Neuronal stem cell (in vitro differentiated cells): ENCODE measurements at regions not wholly inside any gene's neighbourhood (a gene's known extent, or its start where the extent isn't known, plus 50 kb on each side); places are given as distances from the start of the nearest gene placed in this dataset.

Experiments
- DNase-seq: peaks from one replicate; pipeline ENCODE4 v3.0.0-alpha.2; 2013; ENCODE audit warnings: low spot score
- H2AFZ ChIP-seq: one replicate; pipeline ENCODE4 v1.6.1; 2013; ENCODE audit warnings: mild to moderate bottlenecking, low read length, inconsistent platforms
- H2AK5ac ChIP-seq: 2 replicates; pipeline ENCODE4 v1.6.1; 2013; ENCODE audit warnings: low read depth, mild to moderate bottlenecking, inconsistent platforms, low read length, moderate library complexity, mixed read lengths
- H2BK120ac ChIP-seq: 2 replicates; pipeline ENCODE4 v1.6.1; 2013; ENCODE audit warnings: low read depth, mild to moderate bottlenecking, inconsistent platforms, low read length, moderate library complexity, mixed read lengths
- H2BK12ac ChIP-seq: one replicate; pipeline ENCODE4 v1.6.1; 2013; ENCODE audit warnings: low read length, inconsistent platforms
- H2BK15ac ChIP-seq: 2 replicates; pipeline ENCODE4 v1.6.1; 2013; ENCODE audit warnings: mild to moderate bottlenecking, low read length, inconsistent platforms, mixed read lengths
- H2BK5ac ChIP-seq: one replicate; pipeline ENCODE4 v1.6.1; 2013; ENCODE audit warnings: inconsistent platforms, mild to moderate bottlenecking, low read length, moderate library complexity
- H3K14ac ChIP-seq: one replicate; pipeline ENCODE4 v1.6.1; 2013; ENCODE audit warnings: low read length, inconsistent platforms
- H3K18ac ChIP-seq: 2 replicates; pipeline ENCODE4 v1.6.1; 2013; ENCODE audit warnings: low read length, inconsistent platforms
- H3K23ac ChIP-seq: 2 replicates; pipeline ENCODE4 v1.6.1; 2013; ENCODE audit warnings: low read depth, mild to moderate bottlenecking, mixed read lengths, low read length, inconsistent platforms; ENCODE audit not compliant: poor library complexity
- H3K27ac ChIP-seq: replicated peaks from 3 replicates; pipeline ENCODE4 v1.5.1; 2013; ENCODE audit warnings: low read length, inconsistent platforms
- H3K27me3 ChIP-seq, 3 experiments: 2 replicates each; pipeline ENCODE4 v1.6.1; 2013; ENCODE audit warnings: low read length in 3 of 3, mild to moderate bottlenecking in 2 of 3, inconsistent platforms in 1 of 3, low read depth in 1 of 3, mixed read lengths in 1 of 3, moderate library complexity in 1 of 3; ENCODE audit not compliant: control insufficient read depth in 3 of 3, insufficient read depth in 3 of 3
- H3K36me3 ChIP-seq, 2 donors: replicated peaks in 1 of 2; 2 replicates each; pipeline ENCODE4 v1.6.1; 2013; ENCODE audit warnings: low read length in 2 of 2; ENCODE audit not compliant: control insufficient read depth in 2 of 2, insufficient read depth in 2 of 2
- H3K4ac ChIP-seq: 2 replicates; pipeline ENCODE4 v1.6.1; 2013; ENCODE audit warnings: inconsistent platforms, mild to moderate bottlenecking, low read length, moderate library complexity
- H3K4me1 ChIP-seq, 2 donors: 1 replicate in 1 of 2; 2 replicates in 1 of 2; pipeline ENCODE4 v1.6.1; 2013; ENCODE audit warnings: low read length in 2 of 2, low read depth in 1 of 2; ENCODE audit not compliant: control insufficient read depth in 2 of 2, insufficient read depth in 1 of 2
- H3K4me2 ChIP-seq: one replicate; pipeline ENCODE4 v1.6.1; 2013; ENCODE audit warnings: mild to moderate bottlenecking, low read length, inconsistent platforms; ENCODE audit not compliant: insufficient read depth, poor library complexity, severe bottlenecking
- H3K4me3 ChIP-seq, 2 donors: 2 replicates each; pipeline ENCODE4 v1.5.1; 2013; ENCODE audit warnings: low read length in 2 of 2, mild to moderate bottlenecking in 2 of 2, inconsistent platforms in 1 of 2, moderate library complexity in 1 of 2
- H3K79me1 ChIP-seq: one replicate; pipeline ENCODE4 v1.6.1; 2013; ENCODE audit warnings: low read depth, mild to moderate bottlenecking, inconsistent platforms, low read length, moderate library complexity
- H3K9ac ChIP-seq: one replicate; pipeline ENCODE4 v1.6.1; 2013; ENCODE audit warnings: mild to moderate bottlenecking, low read depth, low read length, inconsistent platforms; ENCODE audit not compliant: poor library complexity
- H3K9me3 ChIP-seq, 2 donors: replicated peaks in 1 of 2; 2 replicates each; pipeline versions ENCODE3 to v1.6.1; 2013; ENCODE audit warnings: low read length in 2 of 2, mild to moderate bottlenecking in 2 of 2, inconsistent platforms in 1 of 2, low read depth in 1 of 2, mixed read lengths in 1 of 2, moderate library complexity in 1 of 2; ENCODE audit not compliant: control insufficient read depth in 2 of 2, insufficient read depth in 1 of 2
- H4K8ac ChIP-seq: one replicate; pipeline ENCODE4 v1.6.1; 2013; ENCODE audit warnings: low read depth, mild to moderate bottlenecking, inconsistent platforms, low read length, moderate library complexity
- H4K91ac ChIP-seq: one replicate; pipeline ENCODE4 v1.6.1; 2013; ENCODE audit warnings: low read length, low read depth, mild to moderate bottlenecking, inconsistent platforms; ENCODE audit not compliant: poor library complexity
- WGBS, 2 donors: extraction: QIAGEN DNeasy Blood & Tissue Kit; methylation state at CpG; one replicate each; pipeline ENCODE4 v1.1.7; 2013; ENCODE audit warnings: missing lambda C conversion rate in 2 of 2, mixed read lengths in 1 of 2; ENCODE audit not compliant: insufficient read length in 2 of 2, insufficient replicate concordance in 1 of 2; ENCODE audit errors: extremely low coverage in 2 of 2; 5-methylcytosine and 5-hydroxymethylcytosine counted together

GRCh38 chr9:90948156-90948555 is 146.5 kb downstream of the SYK start:
- no peak overlapping the region for H3K23ac ChIP-seq
- H3K4me3 ChIP-seq: no peak overlapping the region
- H2BK15ac ChIP-seq: no peak overlapping the region
- no peaks in the 10 kb centered on the region for H3K9me3 ChIP-seq
- no peak overlapping the region for H3K4ac ChIP-seq
- no peak overlapping the region for H3K27ac ChIP-seq
- DNase-seq: no peak
- H2BK5ac ChIP-seq: no peak overlapping the region
- H3K18ac ChIP-seq: no peak overlapping the region
- no peak overlapping the region for H2BK120ac ChIP-seq
- peaks cover 0 to 4% of the 10 kb centered on the region in 2 donors for H3K4me1 ChIP-seq
- H3K27me3 ChIP-seq: peaks cover 0 to 3% (median 0%) of the 10 kb centered on the region in 3 experiments
- no peaks in the 10 kb centered on the region for H3K36me3 ChIP-seq
- no peaks in the 10 kb centered on the region for H3K79me1 ChIP-seq
- no peak overlapping the region for H4K8ac ChIP-seq
- H4K91ac ChIP-seq: no peak overlapping the region
- H3K14ac ChIP-seq: no peak overlapping the region
- H2BK12ac ChIP-seq: no peak overlapping the region
- no peak overlapping the region for H3K4me2 ChIP-seq
- no CpG with 5 or more reads among the region's 6 CpGs for WGBS, 2 donors
- H2AK5ac ChIP-seq: no peak overlapping the region
- no peak overlapping the region for H2AFZ ChIP-seq
- H3K9ac ChIP-seq: no peak overlapping the region

GRCh38 chr9:90950600-90950999 is 149.0 kb downstream of the SYK start:
- no peak overlapping the region for H4K91ac ChIP-seq
- peaks cover 0 to 2% of the 10 kb centered on the region in 2 donors for H3K4me1 ChIP-seq
- no peak overlapping the region for H3K4ac ChIP-seq
- no peak overlapping the region for H2BK5ac ChIP-seq
- no peak overlapping the region for H3K18ac ChIP-seq
- H3K27me3 ChIP-seq: peaks cover 0 to 3% (median 0%) of the 10 kb centered on the region in 3 experiments
- H3K27ac ChIP-seq: no peak overlapping the region
- H3K36me3 ChIP-seq: no peaks in the 10 kb centered on the region
- H2AK5ac ChIP-seq: no peak overlapping the region
- H3K14ac ChIP-seq: no peak overlapping the region
- H2BK15ac ChIP-seq: no peak overlapping the region
- no CpG with 5 or more reads among the region's 3 CpGs for WGBS, 2 donors
- no peaks in the 10 kb centered on the region for H3K9me3 ChIP-seq
- DNase-seq: no peak
- no peak overlapping the region for H3K4me2 ChIP-seq
- H3K23ac ChIP-seq: no peak overlapping the region
- no peak overlapping the region for H4K8ac ChIP-seq
- no peak overlapping the region for H3K4me3 ChIP-seq
- H3K9ac ChIP-seq: no peak overlapping the region
- no peak overlapping the region for H2BK120ac ChIP-seq
- no peaks in the 10 kb centered on the region for H3K79me1 ChIP-seq
- no peak overlapping the region for H2BK12ac ChIP-seq
- no peak overlapping the region for H2AFZ ChIP-seq

- H3K27me3 ChIP-seq: peaks cover 0 to 4% (median 0%) of the 10 kb centered on the region in 3 experiments
- H3K18ac ChIP-seq: no peak overlapping the region
- no peak overlapping the region for H2BK5ac ChIP-seq
- no peak overlapping the region for H4K91ac ChIP-seq
- no peak for DNase-seq
- H2BK15ac ChIP-seq: no peak overlapping the region
- no peak overlapping the region for H2AK5ac ChIP-seq
- H3K23ac ChIP-seq: no peak overlapping the region
- no peak overlapping the region for H3K14ac ChIP-seq
- H2BK120ac ChIP-seq: no peak overlapping the region
- H3K9ac ChIP-seq: no peak overlapping the region
- WGBS, 2 donors: no CpG with 5 or more reads among the region's 3 CpGs
- no peak overlapping the region for H2BK12ac ChIP-seq
- no peak overlapping the region for H3K4me3 ChIP-seq
- no peak overlapping the region for H4K8ac ChIP-seq
- H3K4ac ChIP-seq: no peak overlapping the region
- no peaks in the 10 kb centered on the region for H3K79me1 ChIP-seq
- H3K27ac ChIP-seq: no peak overlapping the region
- H3K36me3 ChIP-seq: no peaks in the 10 kb centered on the region
- H3K4me1 ChIP-seq: no peaks in the 10 kb centered on the region
- no peak overlapping the region for H2AFZ ChIP-seq
- no peak overlapping the region for H3K4me2 ChIP-seq
- H3K9me3 ChIP-seq: no peaks in the 10 kb centered on the region
Measured at GRCh38 chr9:90953200-90953599, 151.6 kb downstream of the SYK start.

- Histone ChIP-seq H4K91ac (no peak overlapping the region), H2BK15ac (no peak overlapping the region)
- no CpG with 5 or more reads among the region's 3 CpGs for WGBS, 2 donors
Measured at GRCh38 chr9:90953805-90954204, 152.2 kb downstream of the SYK start.

More at GRCh38 chr9:90953805-90954204, 152.2 kb downstream of the SYK start:
- H3K9ac ChIP-seq: no peak overlapping the region
- no peak overlapping the region for H3K18ac ChIP-seq
- H2BK5ac ChIP-seq: no peak overlapping the region
- no peak overlapping the region for H3K4me3 ChIP-seq
- no peak overlapping the region for H2BK120ac ChIP-seq
- no peak overlapping the region for H3K4ac ChIP-seq
- H3K79me1 ChIP-seq: no peaks in the 10 kb centered on the region
- H3K36me3 ChIP-seq: no peaks in the 10 kb centered on the region
- H4K8ac ChIP-seq: no peak overlapping the region
- no peak overlapping the region for H3K23ac ChIP-seq
- H3K4me2 ChIP-seq: no peak overlapping the region
- H2BK12ac ChIP-seq: no peak overlapping the region
- peaks cover 0 to 3% (median 0%) of the 10 kb centered on the region in 3 experiments for H3K27me3 ChIP-seq
- no peak overlapping the region for H3K27ac ChIP-seq
- H3K4me1 ChIP-seq: no peaks in the 10 kb centered on the region
- no peak for DNase-seq
- H2AFZ ChIP-seq: no peak overlapping the region
- H3K9me3 ChIP-seq: no peaks in the 10 kb centered on the region
- no peak overlapping the region for H3K14ac ChIP-seq
- H2AK5ac ChIP-seq: no peak overlapping the region
